Stimulated activated CD4-positive, alpha-beta T cell treated with anti-CD3 and anti-CD28 coated beads, TNF-alpha, amount 100 ng/mL, for 4 hours (primary cell): ENCODE measurements at regions not wholly inside any gene's neighbourhood (a gene's known extent, or its start where the extent isn't known, plus 50 kb on each side); places are given as distances from the start of the nearest gene placed in this dataset.
"Not testable (repeated sequence)": the region's sequence is repeated elsewhere in the genome, so short reads cannot be mapped to it uniquely, and the experiment has no call there.

Source experiments
- DNase-seq, 3 experiments: peaks; one replicate each; pipeline ENCODE4 v3.0.0-alpha.2; 2020; ENCODE audit warnings: low read depth in 3 of 3

GRCh38 chr18:37871561-37871960, 306.0 kb upstream of the CELF4 start:
- no peak for DNase-seq

DNA sequence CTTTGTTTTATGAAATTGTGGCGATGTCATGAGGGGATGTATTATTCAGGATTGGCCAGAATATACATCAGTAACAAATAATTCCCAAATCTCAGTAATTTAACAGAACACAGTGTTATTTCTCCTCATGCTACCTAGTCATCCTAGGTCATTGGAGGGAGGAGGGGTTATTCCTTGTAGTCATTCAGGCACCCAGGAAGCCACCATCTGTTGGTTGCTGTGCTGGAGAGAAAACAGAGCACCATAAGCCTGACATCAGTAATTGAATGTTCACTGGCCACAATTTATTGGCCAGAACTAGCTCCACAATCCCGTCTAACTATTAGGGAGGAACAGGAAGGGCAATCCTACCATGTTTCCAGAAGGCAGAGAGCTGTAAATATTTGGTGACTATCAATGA, 303.5 kb upstream of the CELF4 start:
- no peak for DNase-seq

- no peak for DNase-seq
These were observed 298.5 kb upstream of the CELF4 start for GRCh38 chr18:37864122-37864521.

DNA sequence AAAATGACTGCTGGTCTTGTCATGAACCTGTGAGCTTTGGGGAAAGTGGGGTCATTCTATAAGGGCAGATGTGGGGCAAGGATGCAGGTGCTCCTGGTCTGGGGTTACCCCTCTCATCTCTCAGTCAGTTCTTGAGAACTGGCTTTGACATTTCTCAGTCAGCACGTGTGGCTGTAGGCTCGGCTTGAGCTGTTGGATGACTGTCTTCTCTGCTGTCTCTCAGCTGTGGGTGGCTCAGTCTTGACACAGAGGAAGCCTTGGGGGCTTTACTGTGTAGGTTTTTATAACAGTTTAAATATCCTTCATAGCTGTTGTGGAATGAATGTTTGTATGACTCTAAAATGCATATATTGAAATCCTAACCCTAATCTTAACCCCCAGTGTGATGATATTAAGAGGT, 296.4 kb upstream of the CELF4 start:
- no peak for DNase-seq

- no peak for DNase-seq
These were observed 288.8 kb upstream of the CELF4 start for GRCh38 chr18:37854396-37854795.

GRCh38 chr18:37853706-37854105, 288.1 kb upstream of the CELF4 start:
- DNase-seq = no peak

DNA sequence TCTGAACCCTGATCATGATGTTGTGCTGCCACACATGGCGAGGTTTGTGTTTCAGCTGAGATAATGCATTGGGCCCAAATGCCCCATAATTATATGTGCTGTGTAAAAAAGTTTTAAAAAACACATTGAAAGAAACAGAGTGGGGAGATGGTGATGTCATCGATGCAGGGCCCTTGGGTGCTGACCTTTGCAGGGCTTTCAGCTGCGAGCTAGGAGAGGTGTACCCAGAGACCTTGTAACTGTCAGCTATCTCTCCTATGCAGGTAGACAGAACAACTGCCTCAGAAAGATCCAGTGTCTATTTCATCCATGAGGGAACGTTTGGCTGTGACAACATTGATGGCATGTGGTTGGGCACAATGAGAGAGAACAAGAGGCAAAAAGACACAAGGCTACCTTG, 286.9 kb upstream of the CELF4 start:
- DNase-seq = no peak

DNA sequence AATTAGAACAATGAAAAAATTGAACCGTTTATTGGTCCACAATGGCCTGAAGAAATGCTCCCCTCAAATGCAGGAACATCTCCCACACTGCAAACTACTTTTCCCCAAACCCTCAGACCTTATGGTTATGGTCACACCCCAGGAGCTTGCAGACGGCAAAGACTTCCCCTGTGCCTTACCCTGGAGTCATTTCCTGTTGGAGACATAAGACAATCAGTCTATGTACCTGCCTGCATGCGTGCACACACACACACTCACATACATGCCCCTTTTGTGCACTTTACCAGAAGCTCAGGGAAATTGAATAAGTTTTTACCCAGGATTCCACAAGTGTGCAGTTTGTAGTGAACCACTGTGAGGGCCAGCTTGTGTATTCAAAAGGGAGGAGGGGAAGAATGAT, 281.9 kb upstream of the CELF4 start:
- no peak for DNase-seq

GRCh38 chr18:37846996-37847395, 281.4 kb upstream of the CELF4 start:
- no peak for DNase-seq

GRCh38 chr18:37845498-37845897, 279.9 kb upstream of the CELF4 start:
- DNase-seq = no peak

GRCh38 chr18:37844209-37844970, 278.8 kb upstream of the CELF4 start:
- DNase-seq = no peak

GRCh38 chr18:37838083-37838482, 272.5 kb upstream of the CELF4 start:
- no peak for DNase-seq

GRCh38 chr18:37836071-37836970, 270.7 kb upstream of the CELF4 start:
- DNase-seq = no peak

- not testable (repeated sequence) for DNase-seq
These were observed 266.6 kb upstream of the CELF4 start for GRCh38 chr18:37832010-37832695.

DNA sequence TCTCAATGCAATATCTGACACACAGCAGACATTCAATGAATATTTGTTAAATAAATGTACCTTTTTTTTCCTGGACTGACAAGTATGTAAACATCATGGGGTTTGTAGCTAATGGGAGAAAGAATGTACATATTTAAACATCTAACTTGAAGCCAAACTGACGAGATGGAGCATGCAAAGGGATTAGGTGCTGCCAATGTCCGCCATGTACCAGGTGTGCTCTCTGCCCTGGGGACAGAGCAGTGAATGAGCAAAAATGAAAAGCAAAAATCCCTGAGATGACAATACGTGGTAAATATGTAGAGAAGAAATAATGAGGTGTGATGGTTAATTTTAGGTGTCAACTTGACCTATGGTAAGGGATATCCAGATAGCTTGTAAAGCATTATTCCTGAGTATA, 247.4 kb upstream of the CELF4 start:
- no peak for DNase-seq

GRCh38 chr18:37805773-37806404, 240.3 kb upstream of the CELF4 start:
- no peak for DNase-seq

DNA sequence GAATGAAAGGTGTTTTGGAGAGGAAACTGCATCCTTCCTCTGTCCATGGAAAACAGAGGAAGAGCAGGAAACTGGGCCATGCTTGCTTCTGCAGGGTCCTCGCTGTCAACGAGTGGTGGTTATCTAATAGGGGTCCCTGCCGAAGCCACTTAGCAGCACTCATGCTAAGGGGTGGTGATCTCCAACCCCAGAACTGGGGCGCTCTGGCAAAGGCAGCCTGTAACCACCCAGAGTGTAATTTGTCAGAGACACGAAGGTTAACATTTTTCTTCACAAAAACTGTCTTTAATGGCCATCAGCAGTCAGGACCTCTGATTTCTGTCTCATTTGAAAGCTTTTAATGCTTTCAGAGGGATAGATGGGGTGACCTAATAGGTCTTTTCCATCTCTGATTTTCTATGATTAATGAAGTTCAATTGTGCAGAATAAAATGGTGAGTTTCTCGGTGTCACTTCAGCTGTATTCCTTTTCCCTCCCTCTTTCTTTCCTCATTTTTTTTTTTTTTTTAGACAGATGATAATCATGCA, 231.3 kb upstream of the CELF4 start:
- no peak for DNase-seq

DNA sequence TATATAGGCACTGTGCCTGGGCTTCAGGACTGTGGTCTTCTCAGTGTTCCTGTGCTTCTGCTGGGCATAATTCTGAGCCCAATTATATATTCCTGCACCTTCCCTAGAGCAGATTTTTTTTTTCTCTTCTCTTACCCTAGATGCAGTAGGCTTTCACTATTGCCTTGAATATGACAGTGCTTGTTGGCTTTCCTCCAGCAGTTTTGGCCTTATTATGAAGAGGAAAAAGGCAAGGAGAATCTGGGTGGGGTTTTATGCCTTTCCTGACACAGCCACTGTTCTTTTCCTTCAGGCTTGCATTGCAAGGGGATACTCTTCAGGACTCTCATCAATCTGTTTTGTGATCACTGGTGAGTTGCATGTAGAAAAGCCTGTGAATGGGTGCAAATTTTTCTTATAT, 221.9 kb upstream of the CELF4 start:
- DNase-seq = no peak

DNA sequence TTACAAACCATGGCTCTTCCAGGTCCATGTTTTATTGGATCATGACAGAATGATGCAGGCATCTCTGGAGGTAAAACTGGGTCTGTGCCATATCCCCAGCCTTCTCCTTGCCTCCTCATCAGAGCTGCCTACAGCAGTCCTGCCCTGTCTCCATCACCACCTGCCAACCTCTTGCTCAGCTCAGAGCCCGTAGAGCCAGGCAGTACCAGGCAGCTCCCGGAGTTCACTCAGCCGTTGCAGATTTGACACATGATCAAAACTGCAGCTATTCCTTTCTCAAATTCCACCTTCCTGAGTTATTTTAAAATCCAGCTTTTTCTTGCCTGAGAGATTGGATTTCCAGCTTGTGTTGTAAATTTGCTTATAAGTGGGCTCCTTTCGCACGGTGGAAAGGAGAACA, 218.2 kb upstream of the CELF4 start:
- no peak for DNase-seq

- no peak for DNase-seq
These were observed 213.6 kb upstream of the CELF4 start for GRCh38 chr18:37779220-37779619.

GRCh38 chr18:37778417-37779165, 213.0 kb upstream of the CELF4 start:
- no peak for DNase-seq
